ENCODE measurements at regions not wholly inside any gene's neighbourhood (a gene's known extent, or its start where the extent isn't known, plus 50 kb on each side); places are given as distances from the start of the nearest gene placed in this dataset.

DNA sequence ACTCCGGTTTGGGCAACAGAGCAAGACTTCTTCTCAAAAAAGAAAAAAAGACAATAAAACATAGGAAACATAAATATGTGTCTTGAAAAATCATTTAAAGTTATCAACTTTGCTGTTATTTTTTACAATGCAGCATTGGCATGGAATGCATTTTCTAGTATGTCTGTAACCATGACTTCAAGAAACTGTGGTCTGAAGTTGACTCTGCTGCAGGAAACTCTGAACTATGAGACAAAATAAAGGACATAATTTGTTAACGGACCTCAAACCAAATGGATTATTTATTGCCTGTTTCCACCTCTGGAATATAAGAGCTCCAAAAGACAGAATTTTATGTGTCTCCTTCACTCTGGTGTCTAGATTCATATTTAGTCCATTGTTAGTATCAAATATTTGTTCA, 79.1 kb downstream of the TRIB2 start:
- DNase-seq = no peak

DNA sequence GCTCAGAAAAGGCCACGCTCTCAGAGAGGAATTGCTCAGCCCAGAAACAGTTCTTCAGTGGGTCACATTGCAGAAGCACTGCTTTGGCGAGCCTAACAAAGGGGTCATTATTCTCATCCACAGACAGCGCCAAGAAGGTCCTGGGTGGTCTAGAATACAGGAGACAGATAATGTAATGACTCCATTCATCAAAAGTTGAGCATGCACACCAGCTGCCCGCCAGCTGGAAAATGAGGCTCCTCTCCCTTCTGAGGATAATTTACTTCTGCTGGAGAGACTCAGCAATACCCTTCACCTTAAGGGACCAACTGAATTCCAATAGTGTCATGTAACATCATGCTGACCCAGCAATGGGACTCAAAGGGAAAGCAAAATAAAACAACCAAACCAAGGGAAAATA, 79.9 kb downstream of the TRIB2 start:
- peak; percentile 89 for DNase-seq

DNA sequence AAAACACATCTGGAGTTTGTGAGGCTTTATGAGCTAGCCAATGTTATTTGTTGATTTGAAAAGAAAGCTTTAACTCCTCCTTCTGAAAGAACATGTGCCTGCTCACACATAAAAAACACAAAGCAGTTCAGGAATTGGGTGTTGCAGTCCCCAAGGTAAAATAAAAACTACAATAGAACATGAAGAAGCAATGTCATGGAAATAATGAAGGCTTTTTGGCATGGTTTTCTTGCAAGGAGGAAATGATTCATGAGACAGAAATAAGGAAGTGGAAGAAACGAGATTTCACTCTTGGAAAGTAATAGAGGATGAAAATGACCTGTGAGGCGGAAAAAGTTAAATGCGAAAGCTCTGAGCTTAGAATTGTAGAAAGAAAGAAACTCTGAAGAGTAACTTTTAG, 81.1 kb downstream of the TRIB2 start:
- no peak for DNase-seq

DNA sequence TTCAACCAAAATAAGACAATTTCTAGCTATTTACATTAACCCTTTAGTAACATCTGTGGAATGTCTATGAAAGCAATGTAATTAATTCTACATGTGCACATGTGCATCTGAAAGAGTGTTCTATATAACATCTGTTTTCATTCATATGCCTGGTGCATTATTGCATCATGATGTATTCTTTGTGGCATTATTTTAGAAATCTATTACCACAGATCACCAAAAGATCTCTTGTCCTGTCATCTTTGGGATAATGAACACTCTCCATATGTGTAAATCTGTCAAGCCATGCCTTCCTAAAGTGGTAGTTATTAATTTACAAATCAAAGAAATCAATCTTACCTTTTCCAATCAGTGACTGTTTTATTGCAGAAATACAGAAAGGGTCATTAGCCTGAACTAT, 86.9 kb downstream of the TRIB2 start:
- no peak for DNase-seq

DNA sequence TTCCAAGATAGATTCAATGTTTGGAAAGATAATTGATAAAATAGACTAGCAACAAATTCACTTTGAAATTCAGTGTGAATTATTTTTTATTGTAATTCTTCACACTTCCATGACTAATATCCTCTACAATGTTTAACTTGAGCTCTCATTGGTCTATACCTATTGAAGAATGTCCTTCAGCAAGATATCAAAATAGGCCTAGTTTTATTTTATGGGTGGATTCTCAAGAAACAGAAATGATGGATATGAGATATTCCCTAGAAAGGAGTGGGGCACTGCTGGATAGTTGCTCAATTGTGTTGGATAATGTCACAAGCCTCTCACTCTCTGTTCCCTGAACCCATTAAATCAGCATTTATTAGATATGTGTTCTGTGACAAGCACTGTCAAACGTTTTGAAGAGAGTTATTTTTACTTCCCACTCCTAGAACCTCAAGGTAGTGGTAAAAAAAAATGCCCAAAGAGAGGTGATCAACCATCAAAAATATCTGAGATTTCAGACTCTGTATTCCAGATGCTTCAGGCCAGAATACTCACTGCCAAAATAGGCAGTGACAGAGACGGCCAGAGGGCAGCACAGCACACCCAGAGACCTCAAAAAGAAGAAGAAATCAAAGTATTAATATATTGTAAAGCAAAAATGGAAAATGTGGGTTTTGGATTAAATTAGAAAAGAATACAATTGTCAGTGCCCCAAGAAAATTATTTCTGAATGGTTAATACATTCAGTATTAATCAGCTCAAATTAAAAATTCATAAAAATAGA, 87.5 kb downstream of the TRIB2 start:
- no peak for DNase-seq

DNA sequence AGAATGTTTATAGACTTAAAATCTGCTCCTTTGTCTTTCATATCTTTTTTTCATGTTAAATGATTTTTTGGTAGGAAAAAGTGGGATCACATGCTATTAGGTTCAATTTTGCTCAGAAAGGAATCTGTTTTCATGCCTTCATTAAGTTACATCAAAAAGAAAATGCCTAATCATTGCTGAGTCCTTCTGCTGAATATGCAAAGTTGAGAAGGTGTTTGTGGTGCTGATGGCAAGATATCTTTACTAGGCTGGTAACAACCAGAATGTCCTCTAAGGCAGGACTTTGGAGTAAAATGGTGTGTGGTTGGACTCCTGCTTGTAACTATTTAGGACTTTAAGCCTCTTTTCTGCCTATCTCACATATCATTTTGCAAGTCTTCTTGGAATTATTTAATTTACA, 88.3 kb downstream of the TRIB2 start:
- DNase-seq = no peak

DNA sequence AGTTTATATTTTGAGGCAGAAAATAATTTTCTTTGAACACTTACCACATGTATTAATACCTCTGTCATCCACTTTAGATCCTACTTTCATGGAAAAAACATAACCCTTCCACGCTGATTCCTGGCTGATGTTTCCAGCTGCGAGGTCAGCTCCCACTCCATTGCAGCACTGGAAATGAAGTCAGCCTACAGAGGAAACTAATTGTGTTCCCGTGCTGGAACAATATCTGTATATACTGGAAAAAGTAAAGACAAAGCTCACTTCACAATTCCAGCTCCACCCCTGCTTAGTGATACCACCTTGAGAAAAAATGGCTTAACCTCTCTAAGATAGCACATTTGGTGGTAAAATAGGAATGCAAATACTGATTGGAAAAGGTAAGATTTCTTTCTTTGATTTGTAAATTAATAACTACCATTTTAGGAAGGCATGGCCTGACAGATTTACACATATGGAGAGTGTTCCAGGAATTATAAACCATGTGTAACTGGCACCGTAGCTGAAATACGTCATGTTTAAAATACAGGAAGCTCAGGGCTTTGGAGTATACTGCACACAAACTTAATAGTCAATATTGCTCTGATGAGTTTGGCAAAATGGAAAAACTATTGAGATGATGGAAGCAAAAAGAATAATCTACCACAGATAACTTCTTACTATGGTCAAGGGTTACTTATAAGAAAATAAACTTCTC, 90.0 kb downstream of the TRIB2 start:
- DNase-seq = no peak

DNA sequence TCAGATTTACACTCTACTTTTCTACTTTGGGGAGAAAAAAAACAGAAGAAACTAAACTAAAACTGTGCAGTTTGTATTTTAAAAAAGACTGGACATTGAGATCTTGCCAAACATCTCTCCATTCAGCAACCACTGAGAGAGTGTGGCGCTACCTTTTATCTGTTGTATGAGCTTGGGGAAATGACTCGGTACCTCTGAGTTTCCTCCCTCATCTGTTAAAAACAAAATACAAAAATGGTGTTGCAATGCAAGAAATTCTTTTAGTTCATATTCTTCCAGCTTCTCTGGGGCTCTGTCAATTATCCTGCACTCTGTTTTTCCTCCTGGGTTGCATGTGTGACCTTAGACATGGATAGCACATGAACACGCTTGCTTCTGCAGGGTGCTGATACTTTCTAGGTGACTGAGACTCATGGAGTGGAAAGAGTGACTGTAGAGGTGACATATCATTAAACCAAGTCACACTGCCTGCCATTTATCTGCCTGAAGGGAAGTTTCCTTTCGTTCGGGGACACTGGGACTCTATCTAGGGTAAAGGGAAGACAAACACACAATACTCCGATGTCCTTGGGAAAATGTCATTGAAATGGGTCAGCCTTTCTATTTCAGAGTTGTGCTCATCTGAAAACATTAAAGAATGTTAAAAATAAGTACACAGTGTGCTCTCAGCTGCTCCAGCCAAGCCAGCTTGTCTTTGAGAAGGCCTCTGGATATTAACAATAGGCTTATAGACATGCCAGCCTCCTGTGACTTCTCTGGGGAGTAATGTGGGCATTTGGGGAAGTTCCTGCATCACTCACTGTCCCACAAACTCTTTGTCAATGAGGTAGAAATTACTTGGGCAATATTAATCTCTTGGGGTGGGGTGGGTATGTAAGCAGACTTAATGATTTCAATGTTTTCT, 91.4 kb downstream of the TRIB2 start:
- DNase-seq = no peak

DNA sequence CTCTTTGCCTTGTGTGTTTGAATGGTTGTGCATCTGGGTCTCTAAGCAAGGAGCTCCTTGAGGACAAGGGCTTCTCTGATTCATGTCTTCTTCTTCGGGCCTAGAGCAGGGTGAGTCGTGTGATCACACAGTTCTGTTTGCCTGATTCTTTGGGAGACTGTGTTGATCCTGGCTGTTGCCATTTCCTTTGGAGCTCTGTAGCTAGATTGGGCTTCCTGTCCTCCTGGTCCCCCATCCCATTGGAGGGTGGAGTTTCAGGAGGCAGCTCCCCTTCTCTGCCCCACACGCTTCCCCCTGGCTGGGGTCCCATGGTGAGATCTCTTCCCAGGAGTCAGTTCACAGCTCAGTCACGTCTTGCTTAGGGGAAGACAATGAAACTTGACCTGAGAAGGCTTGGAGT, 92.8 kb downstream of the TRIB2 start:
- DNase-seq = no peak

DNA sequence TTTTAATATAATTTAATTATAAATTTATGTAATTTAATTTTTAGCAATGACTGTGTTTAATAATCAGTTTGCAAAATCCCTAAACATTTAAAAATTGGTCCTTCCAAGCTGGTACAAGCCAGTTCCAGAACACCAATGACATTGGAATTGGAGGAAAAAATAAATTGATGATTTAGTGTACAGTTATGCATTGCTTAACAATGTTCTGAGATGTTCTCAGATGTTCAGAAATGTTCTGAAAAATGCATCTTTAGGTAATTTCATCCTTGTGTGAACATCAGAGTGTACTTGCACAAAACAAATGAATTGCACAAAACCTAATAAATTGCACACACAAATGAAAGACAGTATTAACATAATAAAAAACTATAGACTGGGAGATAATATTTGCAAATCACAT, 95.2 kb downstream of the TRIB2 start:
- no peak for DNase-seq

DNA sequence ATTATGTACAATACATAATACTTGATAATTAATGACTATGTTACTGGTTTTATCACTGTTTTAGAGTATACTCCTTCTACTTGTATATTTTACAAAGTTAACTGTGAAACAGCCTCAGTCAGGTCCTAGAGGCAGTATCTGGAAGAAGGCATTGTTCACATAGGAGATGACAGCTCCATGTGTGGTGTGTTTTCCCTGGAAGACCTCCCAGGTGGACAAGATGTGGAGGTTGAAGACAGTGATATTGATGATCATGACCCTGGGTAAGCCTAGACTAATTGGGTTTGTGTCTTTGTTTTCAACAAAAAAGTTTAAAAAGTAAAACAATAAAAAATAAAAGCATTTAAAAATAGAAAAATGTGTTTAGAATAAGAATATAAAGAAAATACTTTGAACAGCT, 96.4 kb downstream of the TRIB2 start:
- DNase-seq = no peak

DNA sequence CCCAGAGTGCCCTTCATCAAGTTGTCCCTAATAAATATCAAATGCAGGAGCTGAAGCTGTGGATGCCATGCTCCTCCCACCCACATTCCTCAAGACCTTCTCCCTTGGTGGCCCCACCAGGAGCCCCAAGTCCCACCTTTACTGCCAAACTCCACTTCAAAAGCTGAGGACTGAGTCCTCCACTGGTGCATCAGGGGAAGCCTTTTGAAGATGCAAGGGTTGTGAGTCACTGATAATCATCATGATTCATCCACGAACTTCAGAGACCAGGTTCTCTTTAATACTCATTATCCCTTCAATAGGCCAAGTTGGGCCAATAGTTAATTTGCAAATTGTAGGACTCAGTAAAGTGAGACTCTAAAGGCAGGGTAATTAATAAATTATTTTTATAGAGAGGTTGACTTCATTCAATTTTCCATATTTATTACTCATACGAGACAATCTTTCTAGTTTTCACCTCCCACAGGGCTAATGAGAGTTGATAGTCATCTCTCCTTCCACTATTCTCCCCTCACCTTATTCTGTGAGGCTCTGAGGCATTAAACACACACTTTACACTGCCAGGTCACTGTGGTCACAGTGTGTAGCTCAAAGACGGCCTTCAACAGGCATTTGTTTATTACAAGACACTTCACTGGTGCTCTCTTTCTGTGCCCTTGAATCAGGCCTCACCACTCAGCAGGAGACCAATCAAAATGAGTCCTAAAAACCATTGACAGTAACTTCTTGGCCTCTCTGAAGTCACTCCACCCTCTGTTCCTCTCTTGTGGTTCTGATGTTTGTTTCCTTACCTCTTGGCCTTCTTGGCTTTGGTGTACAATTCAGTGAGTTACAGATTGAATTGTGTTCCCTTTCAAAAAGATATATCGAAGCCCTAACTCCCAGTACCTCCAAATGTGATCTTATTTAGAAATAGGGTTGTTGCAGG, 99.9 kb downstream of the TRIB2 start:
- peak; percentile 70 for DNase-seq

DNA sequence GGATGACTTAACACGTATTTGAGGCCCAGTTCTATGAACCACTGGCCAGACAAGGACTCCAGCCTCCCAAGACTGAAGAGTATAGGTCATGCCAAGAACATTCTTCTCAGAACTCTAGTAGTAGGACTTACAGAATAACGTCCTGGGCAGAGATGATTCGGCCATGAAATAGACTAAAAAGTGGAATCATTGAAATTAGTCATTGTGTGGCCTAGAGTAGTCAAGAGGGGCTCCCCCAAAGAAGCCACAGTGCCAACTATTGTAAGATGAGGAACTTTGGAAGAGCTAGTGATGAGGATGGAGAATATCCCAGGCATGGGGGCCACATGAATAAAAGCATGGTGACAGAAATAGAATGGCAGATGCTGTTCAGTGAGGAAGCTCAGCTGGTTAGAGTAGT, 101.1 kb downstream of the TRIB2 start:
- no peak for DNase-seq

DNA sequence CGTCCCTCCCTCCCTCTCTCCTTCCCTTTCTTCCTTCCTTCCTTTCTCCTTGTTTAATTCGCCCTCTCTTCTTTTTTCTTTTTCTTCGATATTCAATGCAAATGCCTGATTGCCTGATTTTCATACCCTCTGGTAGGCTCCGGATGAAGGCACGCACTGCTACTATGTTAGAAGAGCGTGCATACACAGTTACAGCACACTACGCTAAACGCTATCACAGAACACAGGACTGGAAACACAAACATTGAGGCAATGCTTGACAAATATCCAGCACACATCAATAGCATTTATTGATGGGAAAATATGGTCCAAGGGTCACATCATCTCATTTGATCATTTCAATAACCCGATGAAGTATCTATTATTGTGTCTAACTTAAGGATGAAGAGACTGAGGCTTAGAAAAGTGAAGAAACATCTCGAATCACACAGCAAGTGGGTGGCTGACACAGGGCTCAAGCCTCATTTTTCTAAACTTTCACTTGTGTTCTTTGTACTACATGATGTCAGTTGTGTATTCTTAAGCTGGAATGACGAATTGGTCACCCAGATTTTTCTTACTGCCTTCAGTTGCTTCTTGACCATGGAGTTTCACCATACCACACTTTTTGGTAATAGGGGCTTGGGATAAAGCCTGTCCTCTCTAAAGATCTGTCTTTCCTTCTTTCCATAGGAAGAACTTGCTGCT, 101.8 kb downstream of the TRIB2 start:
- DNase-seq = no peak

DNA sequence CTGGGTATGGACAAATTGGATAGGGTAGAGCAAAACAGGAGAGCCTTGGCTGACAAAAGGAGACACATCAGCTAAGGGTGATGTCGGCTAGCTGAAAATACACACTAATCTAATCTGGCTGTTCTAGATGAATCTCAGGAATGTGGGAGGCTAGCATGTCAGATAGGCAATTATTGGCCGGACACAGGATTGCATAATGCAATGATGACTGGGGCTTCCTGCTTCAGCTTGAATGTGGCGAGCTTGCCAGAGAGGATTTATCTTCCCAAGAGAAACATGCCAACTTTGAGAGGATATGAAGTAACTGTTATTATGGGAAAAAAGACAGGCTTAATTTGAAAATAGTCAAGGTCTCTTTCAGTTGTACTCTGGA, 102.4 kb downstream of the TRIB2 start:
- peak; percentile 89 for DNase-seq

DNA sequence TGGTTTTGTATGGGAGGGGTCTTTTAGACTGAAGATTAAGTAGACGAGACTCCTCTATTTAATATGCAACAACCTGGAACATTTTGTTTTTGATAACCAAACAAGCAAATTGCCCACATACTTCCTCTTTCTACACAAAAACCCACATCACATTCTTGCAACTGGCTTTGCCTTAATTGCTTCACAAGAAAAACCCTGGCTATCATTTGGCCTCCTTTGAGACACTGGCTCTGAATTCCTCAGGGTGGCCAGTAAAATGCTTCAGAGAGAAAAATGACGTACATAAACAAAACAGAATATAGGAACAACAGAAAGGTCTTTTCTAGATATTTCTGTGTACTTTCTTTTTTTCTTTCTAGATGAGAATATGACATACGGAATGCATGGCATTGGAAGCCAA, 103.0 kb downstream of the TRIB2 start:
- DNase-seq = no peak

DNA sequence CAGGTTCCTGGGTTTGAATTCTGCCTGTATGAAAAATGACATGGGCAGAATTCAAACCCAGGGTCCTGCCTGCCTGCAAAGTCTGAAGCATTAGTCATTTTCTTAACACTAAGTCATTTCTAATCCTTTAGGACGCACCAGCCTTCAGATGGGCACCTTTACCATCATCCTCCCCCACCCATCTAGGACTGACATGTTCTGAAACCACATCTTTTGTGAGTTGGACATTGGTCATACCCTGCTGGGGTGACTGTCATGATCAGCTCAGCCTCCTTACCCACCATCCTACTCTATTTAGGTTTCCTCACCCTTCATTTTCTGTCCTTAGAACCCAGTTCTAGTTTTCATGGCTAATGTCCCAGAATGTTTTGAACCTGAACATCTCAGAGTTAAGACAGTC, 104.9 kb downstream of the TRIB2 start:
- DNase-seq = no peak

DNA sequence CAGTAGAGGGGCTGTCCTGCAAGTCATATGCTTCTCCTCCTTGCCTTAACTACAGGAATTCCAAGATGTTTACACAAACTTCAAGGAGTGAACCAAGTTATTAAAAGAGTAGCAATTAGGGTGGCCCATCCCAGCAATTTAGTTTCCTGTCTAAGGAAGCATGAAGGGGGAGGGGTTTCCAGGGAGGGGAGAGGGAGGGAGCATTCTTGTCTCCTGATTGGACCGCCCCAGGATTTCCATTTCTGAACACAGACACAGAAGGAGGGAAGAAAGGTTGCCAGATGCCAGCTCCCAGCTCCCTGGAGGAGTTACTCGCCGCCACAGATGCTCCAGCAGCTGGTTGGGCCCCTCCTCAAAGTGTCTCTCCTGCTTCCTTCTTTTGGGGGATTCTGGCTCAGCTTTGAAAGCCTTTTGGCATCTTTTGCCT, 107.6 kb downstream of the TRIB2 start:
- peak; percentile 93 for DNase-seq

DNA sequence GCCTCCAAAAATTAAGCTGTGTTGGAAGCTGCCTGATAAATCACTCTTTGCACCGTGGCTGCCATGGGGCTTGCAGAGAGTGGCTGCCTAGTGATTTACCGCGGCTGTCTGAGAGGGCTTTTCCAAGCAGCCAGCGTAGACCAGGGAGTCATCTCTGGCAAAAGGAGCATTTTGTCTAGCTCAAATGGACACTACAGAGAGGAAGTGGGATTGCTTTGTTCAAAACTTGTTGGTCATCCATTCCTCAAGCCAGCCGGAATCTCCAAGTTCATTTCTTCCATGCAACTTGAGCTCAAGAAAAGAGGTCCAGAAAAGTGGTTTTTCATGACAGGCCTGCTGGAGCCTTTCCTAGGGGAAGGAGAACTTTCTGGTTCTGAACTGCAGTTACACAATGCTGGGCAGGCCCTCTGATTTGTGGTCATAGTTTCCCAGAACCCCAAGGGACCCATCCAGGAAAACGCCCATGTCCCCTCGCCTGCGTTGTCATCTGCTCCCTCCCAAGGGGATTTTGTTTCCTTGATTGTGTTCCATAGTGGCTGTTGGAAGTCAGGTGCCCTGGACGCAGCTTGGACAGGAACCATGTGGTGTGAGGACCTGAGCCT, 108.1 kb downstream of the TRIB2 start:
- no peak for DNase-seq

DNA sequence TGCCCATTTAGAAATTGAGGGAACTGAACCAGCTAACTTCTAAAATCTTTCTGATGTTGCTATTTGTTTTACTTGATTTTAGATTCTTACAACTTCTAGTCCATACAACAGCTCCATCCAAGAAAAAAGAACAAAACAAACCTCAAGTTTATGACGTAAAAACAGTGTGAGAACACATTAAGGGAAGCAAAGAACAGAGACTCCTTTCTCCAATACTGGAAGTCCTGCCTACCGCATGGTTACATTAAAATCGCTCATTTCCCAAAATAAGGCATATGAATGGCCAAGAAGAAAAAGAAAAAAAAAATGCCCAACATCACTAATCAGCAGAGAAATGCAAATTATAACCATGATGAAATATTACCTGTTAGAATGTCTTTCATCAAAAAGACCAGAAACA, 110.0 kb downstream of the TRIB2 start:
- no peak for DNase-seq

DNA sequence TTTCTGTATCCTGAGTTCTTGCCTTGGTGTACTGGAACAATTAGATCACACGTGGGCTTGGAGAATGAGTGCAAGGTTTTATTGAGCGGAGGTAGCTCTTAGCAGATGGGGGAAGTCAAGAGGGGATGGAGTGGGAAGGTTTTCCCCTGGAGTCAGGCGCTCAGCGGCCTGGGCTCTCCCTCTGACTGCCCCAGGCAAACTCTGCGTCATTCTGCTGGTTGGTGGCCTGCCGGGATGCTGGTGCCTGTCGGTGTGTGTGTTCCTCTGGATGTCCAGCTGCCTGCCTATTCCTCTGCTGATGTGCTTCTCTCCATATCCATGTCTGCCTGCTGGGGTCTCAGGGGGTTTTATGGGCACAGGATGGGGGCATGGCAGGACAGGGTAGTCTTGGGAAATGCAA, 111.0 kb downstream of the TRIB2 start:
- no peak for DNase-seq

DNA sequence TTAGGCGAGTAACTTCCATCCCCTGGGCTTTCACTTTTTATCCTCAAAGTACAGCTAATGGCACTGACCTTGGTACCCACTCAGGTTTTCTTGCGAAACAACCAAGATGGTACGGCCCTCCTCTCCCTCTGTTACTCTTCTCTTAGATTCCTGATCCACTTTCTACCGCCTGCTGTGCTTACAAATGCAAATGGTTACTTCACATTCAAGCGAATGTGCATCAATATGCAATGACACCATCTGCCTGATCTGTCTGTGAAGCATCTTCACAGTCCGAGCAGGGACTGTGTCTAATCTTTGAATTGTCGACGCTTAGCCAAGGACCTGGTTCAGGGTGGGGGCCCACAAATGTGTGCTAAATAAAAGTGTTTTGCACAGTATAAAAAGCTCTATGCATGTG, 112.2 kb downstream of the TRIB2 start:
- DNase-seq = no peak

All from islet precursor cell (in vitro differentiated cells).